ENCODE measurements at regions not wholly inside any gene's neighbourhood (a gene's known extent, or its start where the extent isn't known, plus 50 kb on each side); places are given as distances from the start of the nearest gene placed in this dataset.

- H3K27me3 ChIP-seq = peaks cover 0 to 14% (median 0%) of the 10 kb centered on the region in 3 donors
- peaks cover 0 to 6% (median 0%) of the 10 kb centered on the region in 4 donors for H3K4me1 ChIP-seq
- no peak overlapping the region for H3K27ac ChIP-seq
- H3K36me3 ChIP-seq = no peaks in the 10 kb centered on the region
- no peak overlapping the region for H3K4me3 ChIP-seq
- H3K9me3 ChIP-seq = no peaks in the 10 kb centered on the region
- WGBS, 5 donors = 75 to 89% (median 84%) methylated on average over 2 of the region's 2 CpGs
- TF ChIP-seq POLR2A (IDR thresholded peaks at IDR 0.05) (no peak), POLR2AphosphoS5 (IDR thresholded peaks at IDR 0.05) (no peak), EP300 (IDR thresholded peaks at IDR 0.05) (no peak)
- TF ChIP-seq, protein P1, sequence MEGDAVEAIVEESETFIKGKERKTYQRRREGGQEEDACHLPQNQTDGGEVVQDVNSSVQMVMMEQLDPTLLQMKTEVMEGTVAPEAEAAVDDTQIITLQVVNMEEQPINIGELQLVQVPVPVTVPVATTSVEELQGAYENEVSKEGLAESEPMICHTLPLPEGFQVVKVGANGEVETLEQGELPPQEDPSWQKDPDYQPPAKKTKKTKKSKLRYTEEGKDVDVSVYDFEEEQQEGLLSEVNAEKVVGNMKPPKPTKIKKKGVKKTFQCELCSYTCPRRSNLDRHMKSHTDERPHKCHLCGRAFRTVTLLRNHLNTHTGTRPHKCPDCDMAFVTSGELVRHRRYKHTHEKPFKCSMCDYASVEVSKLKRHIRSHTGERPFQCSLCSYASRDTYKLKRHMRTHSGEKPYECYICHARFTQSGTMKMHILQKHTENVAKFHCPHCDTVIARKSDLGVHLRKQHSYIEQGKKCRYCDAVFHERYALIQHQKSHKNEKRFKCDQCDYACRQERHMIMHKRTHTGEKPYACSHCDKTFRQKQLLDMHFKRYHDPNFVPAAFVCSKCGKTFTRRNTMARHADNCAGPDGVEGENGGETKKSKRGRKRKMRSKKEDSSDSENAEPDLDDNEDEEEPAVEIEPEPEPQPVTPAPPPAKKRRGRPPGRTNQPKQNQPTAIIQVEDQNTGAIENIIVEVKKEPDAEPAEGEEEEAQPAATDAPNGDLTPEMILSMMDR (IDR thresholded peaks at IDR 0.05) = no peak
- DNase-seq = no peak
- intact Hi-C loops (cut with DNase I; ENCODE audit: low total_unique reads) = no loop called here
Measured at GRCh38 chr11:11083441-11083840, 225.6 kb upstream of the ZBED5 start.

DNA sequence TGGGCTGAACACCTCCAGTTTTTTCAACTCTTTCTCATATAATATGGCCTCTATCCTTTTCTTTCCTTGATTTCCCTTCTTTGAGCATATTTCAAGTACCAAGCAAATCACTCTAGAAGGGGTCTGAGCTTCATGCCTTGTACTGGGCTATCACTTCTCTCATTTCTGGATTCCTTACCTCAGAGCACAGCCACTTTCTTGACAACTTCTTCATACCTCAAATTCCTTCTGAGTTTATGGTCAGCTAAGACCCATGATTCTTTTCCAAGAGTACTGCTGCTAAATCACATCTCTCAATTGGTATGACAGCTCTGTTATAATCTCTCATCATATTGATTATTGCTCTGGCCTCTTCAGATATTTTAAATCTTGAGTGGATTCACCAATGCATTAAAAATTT, 224.8 kb upstream of the ZBED5 start:
- H3K36me3 ChIP-seq = no peaks in the 10 kb centered on the region
- peaks cover 0 to 6% (median 0%) of the 10 kb centered on the region in 4 donors for H3K4me1 ChIP-seq
- no peak overlapping the region for H3K4me3 ChIP-seq
- intact Hi-C loops (cut with DNase I; ENCODE audit: low total_unique reads) = no loop called here
- TF ChIP-seq EP300 (IDR thresholded peaks at IDR 0.05) (no peak), POLR2A (IDR thresholded peaks at IDR 0.05) (no peak), POLR2AphosphoS5 (IDR thresholded peaks at IDR 0.05) (no peak)
- TF ChIP-seq, protein P1 (IDR thresholded peaks at IDR 0.05) = no peak
- H3K27me3 ChIP-seq = peaks cover 0 to 14% (median 0%) of the 10 kb centered on the region in 3 donors
- H3K9me3 ChIP-seq = no peaks in the 10 kb centered on the region
- no peak for DNase-seq
- H3K27ac ChIP-seq = no peak overlapping the region

DNA sequence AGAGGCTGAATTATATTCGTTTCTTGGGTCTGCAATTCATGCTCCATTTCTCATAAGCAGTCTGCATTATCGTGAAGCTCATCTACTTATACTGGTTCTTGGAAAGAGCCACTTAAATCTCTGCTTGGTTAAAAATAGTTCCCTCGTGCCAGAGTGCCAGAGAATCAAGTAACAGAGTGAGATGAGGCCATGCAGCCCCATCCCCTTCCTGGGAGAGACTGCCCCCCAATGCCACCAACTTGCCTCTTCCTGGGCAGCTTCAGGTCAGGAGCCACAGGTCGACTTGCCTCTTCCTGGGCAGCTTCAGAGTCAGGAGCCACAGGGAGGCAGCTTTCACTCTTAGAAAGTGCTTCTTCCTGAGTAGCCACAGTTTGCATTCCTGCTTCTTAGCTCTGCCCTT, 223.9 kb upstream of the ZBED5 start:
- Histone ChIP-seq H3K4me3 (no peak overlapping the region), H3K4me1 (peaks cover 0 to 6% (median 0%) of the 10 kb centered on the region in 4 donors), H3K9me3 (no peaks in the 10 kb centered on the region), H3K27ac (no peak overlapping the region), H3K36me3 (no peaks in the 10 kb centered on the region), H3K27me3 (peaks cover 0 to 18% (median 0%) of the 10 kb centered on the region in 3 donors)
- DNase-seq = no peak
- no peak for TF ChIP-seq POLR2A (IDR thresholded peaks at IDR 0.05)
- TF ChIP-seq POLR2AphosphoS5 (IDR thresholded peaks at IDR 0.05) = no peak
- TF ChIP-seq, protein P1 (IDR thresholded peaks at IDR 0.05) = no peak
- no peak for TF ChIP-seq EP300 (IDR thresholded peaks at IDR 0.05)
- intact Hi-C loops (cut with DNase I; ENCODE audit: low total_unique reads) = no loop called here
- 30 to 46% (median 45%) methylated on average over 4 of the region's 4 CpGs for WGBS, 5 donors

GRCh38 chr11:11081288-11081687, 223.4 kb upstream of the ZBED5 start:
- Histone ChIP-seq H3K9me3 (no peaks in the 10 kb centered on the region), H3K27ac (no peak overlapping the region), H3K4me1 (peaks cover 0 to 6% (median 0%) of the 10 kb centered on the region in 4 donors), H3K4me3 (no peak overlapping the region), H3K36me3 (no peaks in the 10 kb centered on the region), H3K27me3 (peaks cover 0 to 18% (median 0%) of the 10 kb centered on the region in 3 donors)
- WGBS, 5 donors = 77 to 89% (median 83%) methylated on average over 4 of the region's 4 CpGs
- intact Hi-C loops (cut with DNase I; ENCODE audit: low total_unique reads) = no loop called here
- no peak for DNase-seq
- TF ChIP-seq EP300 (IDR thresholded peaks at IDR 0.05) (no peak), POLR2AphosphoS5 (IDR thresholded peaks at IDR 0.05) (no peak), POLR2A (IDR thresholded peaks at IDR 0.05) (no peak)
- TF ChIP-seq, protein P1 (IDR thresholded peaks at IDR 0.05) = no peak

All from stomach (tissue), 8 donors.